HG03460 (cell line): ENCODE measurements at regions not wholly inside any gene's neighbourhood (a gene's known extent, or its start where the extent isn't known, plus 50 kb on each side); places are given as distances from the start of the nearest gene placed in this dataset.
"Not testable (repeated sequence)": the region's sequence is repeated elsewhere in the genome, so short reads cannot be mapped to it uniquely, and the experiment has no call there.

ENCODE experiments used
- ATAC-seq: cut with Tn5 transposase; IDR thresholded peaks from one replicate; pipeline ENCODE4 v1.9.1; 2021; ENCODE audit not compliant: unreplicated experiment

DNA sequence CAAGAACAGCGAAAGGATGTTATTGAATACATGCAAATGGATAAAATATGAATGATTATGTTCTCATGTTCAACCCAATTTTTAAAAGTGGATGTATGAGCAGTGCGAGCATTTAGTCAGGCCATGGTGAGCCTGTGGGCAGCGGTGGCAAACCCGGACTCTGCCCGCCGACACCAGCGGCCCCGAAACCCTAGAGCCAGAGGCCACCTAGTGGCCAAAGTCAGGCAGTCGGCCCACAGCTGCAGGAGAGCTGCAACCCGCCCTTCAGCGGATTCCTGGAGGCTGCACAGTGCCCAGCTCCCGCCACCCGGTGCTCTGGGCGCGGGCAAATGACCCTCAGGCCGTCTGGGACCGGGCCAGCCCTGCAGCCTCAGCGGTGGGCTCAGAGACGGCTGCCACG lies 89.5 kb downstream of the POTEG start:
- not testable (repeated sequence) for ATAC-seq

DNA sequence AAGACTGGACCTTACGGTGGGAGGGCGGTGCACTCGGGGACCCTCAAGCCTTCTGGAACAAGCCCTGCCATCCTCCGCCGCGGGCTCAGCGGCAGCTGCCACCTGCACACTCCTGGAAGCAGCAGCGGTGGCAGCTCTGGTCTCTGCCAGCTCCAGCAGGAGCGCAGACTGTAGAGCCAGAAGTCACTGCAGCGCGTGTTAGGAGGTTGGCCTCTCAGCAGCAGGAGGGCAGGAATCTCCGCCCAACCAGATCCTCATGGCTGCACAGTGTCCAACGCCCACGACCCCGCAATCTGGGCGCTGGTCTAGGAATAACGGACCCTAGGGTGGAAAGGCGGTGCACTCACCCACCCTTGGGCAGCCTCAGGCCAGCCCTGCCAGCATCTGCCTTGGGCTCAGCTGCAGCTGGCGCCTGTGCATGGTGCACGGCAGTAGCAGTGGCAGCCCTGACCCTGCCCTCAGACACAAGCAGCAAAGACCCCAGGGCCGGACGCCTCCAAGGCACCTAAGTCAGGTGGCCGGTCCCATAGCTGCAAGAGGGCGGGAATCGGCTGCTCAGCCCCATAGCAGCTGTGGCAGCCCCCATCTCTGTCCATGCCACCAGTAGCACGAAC lies 88.7 kb downstream of the POTEG start:
- ATAC-seq = not testable (repeated sequence)

DNA sequence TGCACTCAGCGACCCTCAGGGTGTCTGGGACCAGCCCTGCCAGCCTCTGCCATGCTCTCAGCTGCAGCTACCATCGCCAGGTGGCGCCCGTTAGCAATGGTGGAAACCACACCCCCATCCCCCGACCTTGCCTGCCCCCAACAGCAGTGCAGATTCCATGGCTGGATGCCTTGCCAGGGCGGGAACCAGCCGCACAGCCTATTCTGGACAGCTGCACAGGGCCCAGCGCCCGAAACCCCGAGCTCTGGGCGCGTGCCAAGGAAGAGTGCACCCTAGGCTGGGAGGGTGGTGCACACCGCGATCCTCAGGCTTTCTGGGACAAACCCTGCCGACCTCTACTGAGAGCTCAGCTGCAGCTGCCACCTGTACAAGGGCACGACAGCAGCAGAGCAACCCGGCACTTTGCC lies 88.1 kb downstream of the POTEG start:
- ATAC-seq = not testable (repeated sequence)

DNA sequence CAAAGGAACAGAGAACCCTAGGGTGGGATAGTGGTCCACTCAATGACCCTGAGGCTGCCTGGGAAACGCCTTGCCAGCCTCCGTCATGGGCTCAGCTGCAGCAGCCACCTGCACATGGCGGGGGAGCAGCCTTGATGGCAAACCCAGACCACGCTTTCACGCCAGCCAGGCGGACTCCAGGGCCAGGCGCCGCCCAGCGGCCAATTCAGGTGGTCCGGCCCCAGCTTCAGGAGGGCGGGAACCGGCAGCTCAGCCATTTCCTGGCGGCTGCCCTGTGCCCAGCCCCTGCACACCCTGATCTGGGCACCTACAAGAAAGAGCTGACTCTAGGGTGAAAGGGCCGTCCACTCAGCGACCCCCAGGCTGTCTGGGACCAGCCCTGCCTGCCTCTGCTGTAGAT lies 87.5 kb downstream of the POTEG start:
- not testable (repeated sequence) for ATAC-seq

DNA sequence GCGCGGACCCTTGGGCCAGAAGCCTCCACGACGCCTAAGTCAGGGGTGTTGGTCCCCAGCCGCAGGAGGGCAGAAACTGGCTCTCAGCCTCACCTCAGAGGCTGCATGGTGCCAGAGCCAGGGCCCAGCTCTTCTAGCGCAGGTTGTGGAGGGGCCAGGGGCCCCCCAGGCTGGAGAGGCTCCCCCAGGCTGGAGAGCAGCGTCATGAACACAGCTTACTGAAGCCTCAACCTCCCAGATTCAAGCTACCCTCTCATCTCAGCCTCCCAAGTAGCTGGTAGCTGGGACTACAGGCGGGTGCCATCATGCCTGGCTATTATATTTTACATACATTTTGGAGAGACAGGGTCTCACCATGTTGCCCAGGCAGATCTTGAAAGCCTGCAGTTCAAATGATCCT lies 87.0 kb downstream of the POTEG start:
- not testable (repeated sequence) for ATAC-seq
